ENCODE measurements at regions not wholly inside any gene's neighbourhood (a gene's known extent, or its start where the extent isn't known, plus 50 kb on each side); places are given as distances from the start of the nearest gene placed in this dataset.
A peak's percentile ranks its signal among the peaks of the same experiment; 100 is the strongest.

- DNase-seq (ENCODE audit: low read depth in 3 of 3, low spot score in 1 of 3) = no peak
Measured at GRCh38 chr2:136482006-136482405, 283.3 kb upstream of the THSD7B start.

GRCh38 chr2:136479696-136480095, 285.6 kb upstream of the THSD7B start:
- no peak for DNase-seq (ENCODE audit: low read depth in 3 of 3, low spot score in 1 of 3)

GRCh38 chr2:136468799-136469369, 296.5 kb upstream of the THSD7B start:
- no peak for DNase-seq (ENCODE audit: low read depth in 3 of 3, low spot score in 1 of 3)

GRCh38 chr2:136452528-136452927, 312.8 kb upstream of the THSD7B start:
- no peak for DNase-seq (ENCODE audit: low read depth in 3 of 3, low spot score in 1 of 3)

- DNase-seq (ENCODE audit: low read depth in 3 of 3, low spot score in 1 of 3) = no peak
Measured at GRCh38 chr2:136448986-136449780, 316.2 kb upstream of the THSD7B start.

GRCh38 chr2:136448432-136448831, 316.9 kb upstream of the THSD7B start:
- no peak for DNase-seq (ENCODE audit: low read depth in 3 of 3, low spot score in 1 of 3)

- DNase-seq (ENCODE audit: low read depth in 3 of 3, low spot score in 1 of 3) = no peak
Measured at GRCh38 chr2:136444323-136444722, 321.0 kb upstream of the THSD7B start.

GRCh38 chr2:136443661-136444060, 321.7 kb upstream of the THSD7B start:
- no peak for DNase-seq (ENCODE audit: low read depth in 3 of 3, low spot score in 1 of 3)

- no peak for DNase-seq (ENCODE audit: low read depth in 3 of 3, low spot score in 1 of 3)
Measured at GRCh38 chr2:136441979-136442714, 323.2 kb upstream of the THSD7B start.

GRCh38 chr2:136439064-136439676, 321.2 kb upstream of the CXCR4 start:
- DNase-seq (ENCODE audit: low read depth in 3 of 3, low spot score in 1 of 3) = no peak

GRCh38 chr2:136437461-136437860, 319.5 kb upstream of the CXCR4 start:
- no peak for DNase-seq (ENCODE audit: low read depth in 3 of 3, low spot score in 1 of 3)

GRCh38 chr2:136436936-136437335, 319.0 kb upstream of the CXCR4 start:
- DNase-seq (ENCODE audit: low read depth in 3 of 3, low spot score in 1 of 3) = no peak

GRCh38 chr2:136434251-136434715, 316.3 kb upstream of the CXCR4 start:
- DNase-seq (ENCODE audit: low read depth in 3 of 3, low spot score in 1 of 3) = no peak

- DNase-seq (ENCODE audit: low read depth in 3 of 3, low spot score in 1 of 3) = no peak
Measured at GRCh38 chr2:136433261-136433660, 315.3 kb upstream of the CXCR4 start.

- DNase-seq (ENCODE audit: low read depth in 3 of 3, low spot score in 1 of 3) = no peak
Measured at GRCh38 chr2:136424112-136424511, 306.2 kb upstream of the CXCR4 start.

- DNase-seq (ENCODE audit: low read depth in 3 of 3, low spot score in 1 of 3) = peak; percentile 35 to 65 (median 49)
Measured at GRCh38 chr2:136423516-136423996, 305.6 kb upstream of the CXCR4 start.

- DNase-seq (ENCODE audit: low read depth in 3 of 3, low spot score in 1 of 3) = no peak
Measured at GRCh38 chr2:136422512-136422911, 304.6 kb upstream of the CXCR4 start.

GRCh38 chr2:136420346-136420745, 302.4 kb upstream of the CXCR4 start:
- no peak for DNase-seq (ENCODE audit: low read depth in 3 of 3, low spot score in 1 of 3)

- DNase-seq (ENCODE audit: low read depth in 3 of 3, low spot score in 1 of 3) = no peak
Measured at GRCh38 chr2:136411946-136412345, 294.0 kb upstream of the CXCR4 start.

GRCh38 chr2:136410673-136411072, 292.7 kb upstream of the CXCR4 start:
- no peak for DNase-seq (ENCODE audit: low read depth in 3 of 3, low spot score in 1 of 3)

GRCh38 chr2:136408795-136409194, 290.8 kb upstream of the CXCR4 start:
- no peak for DNase-seq (ENCODE audit: low read depth in 3 of 3, low spot score in 1 of 3)

- DNase-seq (ENCODE audit: low read depth in 3 of 3, low spot score in 1 of 3) = no peak
Measured at GRCh38 chr2:136407952-136408318, 290.0 kb upstream of the CXCR4 start.
